Kidney capillary endothelial cell (primary cell): ENCODE measurements at regions not wholly inside any gene's neighbourhood (a gene's known extent, or its start where the extent isn't known, plus 50 kb on each side); places are given as distances from the start of the nearest gene placed in this dataset.

Experiments
- DNase-seq: peaks from one replicate; pipeline ENCODE4 v3.0.0-alpha.2; 2018; ENCODE audit warnings: low spot score

DNA sequence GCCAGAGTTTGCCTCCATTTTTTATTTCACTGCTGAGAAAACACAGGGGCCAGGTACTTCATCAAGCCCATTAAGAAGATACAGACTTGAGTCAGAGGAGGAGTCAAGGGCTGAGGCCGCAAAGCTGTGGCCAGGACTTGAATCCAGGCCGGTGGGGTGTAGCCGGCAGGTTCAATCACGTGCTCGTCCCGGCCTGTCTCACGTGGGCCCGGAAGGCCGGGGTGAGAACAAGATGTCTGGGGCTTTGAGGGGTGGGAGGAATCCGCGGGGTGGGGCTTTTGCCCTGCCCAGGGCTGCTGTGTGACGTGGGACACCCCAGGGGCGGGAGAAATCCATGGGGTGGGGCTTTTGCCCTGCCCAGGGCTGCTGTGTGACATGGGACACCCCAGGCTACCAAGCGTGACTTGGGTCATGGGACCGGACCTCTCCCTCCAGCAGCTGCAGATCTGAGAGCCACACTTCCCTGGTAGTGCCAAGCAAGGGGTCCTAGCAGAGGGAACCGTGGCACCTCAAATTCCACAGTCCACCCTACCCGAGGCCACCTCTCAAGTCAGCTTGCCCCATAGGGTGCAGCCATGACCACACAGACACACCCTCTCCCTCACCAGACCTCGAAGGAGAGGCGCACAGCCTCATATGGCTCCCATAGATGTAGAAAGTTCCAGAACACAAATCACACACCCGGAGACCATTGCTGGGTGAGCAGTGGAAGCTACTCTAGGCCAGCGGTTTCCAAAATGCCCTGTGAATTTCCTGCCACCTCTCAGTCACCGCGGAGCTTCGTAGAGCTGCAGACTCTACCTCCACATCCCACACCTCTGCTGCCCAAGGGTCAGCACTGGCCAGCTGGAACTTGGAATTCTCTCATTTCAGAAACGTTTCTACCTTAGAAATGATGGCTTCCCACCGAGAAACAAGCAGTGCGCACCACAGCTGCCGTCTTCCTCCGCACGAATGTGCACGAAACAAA lies 156.1 kb downstream of the DLL1 start:
- DNase-seq: no peak

- DNase-seq: no peak
Measured at GRCh38 chr6:170134031-170134470, 156.8 kb downstream of the DLL1 start.

DNA sequence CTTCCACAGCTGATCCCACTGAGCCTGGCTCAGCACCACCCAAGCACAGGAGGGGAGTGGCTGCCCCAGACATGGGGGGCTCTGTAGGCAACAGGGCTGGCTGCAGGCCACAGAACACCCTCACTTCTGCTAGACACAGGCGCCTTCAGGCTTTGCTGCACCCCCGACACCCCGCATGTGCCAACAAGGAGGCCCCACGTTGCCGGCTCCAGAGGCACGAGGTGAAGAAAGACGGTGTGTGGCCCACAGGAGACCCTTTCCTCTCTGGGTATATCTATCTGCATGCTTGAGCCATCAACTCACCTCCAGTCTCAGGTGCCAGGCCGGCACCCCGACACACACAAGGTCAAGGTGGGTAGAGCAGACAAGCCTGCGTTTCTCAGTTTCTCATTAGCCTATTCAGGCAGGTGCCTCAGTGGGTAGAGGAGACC lies 158.3 kb downstream of the DLL1 start:
- no peak for DNase-seq

DNA sequence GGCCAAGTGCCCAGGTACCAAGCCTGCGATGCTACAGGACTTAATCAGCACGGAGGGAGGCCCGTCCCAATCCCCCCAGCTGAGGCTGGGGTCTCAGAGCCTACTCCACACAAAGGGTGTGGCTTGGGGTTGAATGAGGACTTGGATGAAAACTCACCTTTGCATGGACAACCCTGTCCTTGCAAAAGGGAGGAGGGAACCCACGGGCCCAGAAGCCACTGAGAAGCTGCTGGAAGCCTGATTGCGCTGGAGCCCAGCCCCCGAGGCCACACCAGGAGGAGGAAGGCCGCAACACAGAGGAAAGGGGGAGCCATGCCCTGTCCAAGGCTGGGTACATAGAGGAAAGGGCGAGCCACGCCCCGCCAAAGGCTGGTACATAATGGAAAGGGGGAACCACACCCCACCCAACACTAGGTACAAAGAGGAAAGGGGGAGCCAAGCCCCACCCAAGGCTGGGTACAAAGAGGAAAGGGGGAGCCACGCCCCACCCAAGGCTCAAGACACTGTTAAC lies 158.8 kb downstream of the DLL1 start:
- DNase-seq: no peak

- no peak for DNase-seq
Measured at GRCh38 chr6:170131351-170131750, 159.5 kb downstream of the DLL1 start.

DNA sequence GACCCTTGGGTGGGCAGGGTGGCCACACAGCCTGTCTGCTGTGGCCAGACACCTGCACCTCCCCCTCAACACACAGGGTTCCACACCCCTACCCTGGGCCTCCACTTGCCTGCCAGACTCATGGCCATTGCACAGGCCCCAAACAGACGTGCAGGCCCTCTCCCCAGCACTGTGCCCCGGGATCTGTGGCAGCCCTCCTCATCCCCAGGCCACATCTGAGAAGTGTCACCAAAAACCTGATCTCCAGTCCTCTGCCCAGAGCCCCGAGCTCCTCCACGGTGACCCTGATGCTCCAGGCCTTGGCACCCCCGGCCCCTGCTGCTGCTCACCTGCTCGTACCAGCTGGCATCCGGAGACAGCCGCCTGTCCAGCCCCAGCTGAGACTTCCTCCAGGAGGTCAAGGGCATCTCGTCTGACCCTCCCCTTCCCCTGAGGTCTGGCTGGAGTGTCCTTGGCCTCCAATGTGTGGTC lies 160.1 kb downstream of the DLL1 start:
- DNase-seq: no peak

- DNase-seq: no peak
Measured at GRCh38 chr6:170130201-170130621, 160.7 kb downstream of the DLL1 start.

- no peak for DNase-seq
Measured at GRCh38 chr6:170129691-170130171, 161.1 kb downstream of the DLL1 start.

- DNase-seq: no peak
Measured at GRCh38 chr6:170128811-170129681, 161.8 kb downstream of the DLL1 start.

GRCh38 chr6:170128346-170128745 lies 162.5 kb downstream of the DLL1 start:
- DNase-seq: no peak

- DNase-seq: no peak
Measured at GRCh38 chr6:170127151-170127550, 163.7 kb downstream of the DLL1 start.

- DNase-seq: no peak
Measured at GRCh38 chr6:170125456-170126300, 165.2 kb downstream of the DLL1 start.

- DNase-seq: no peak
Measured at GRCh38 chr6:170124836-170125235, 166.0 kb downstream of the DLL1 start.

GRCh38 chr6:170124150-170124549 lies 166.7 kb downstream of the DLL1 start:
- DNase-seq: no peak

- peak; percentile 21 for DNase-seq
Measured at GRCh38 chr6:170122651-170123050, 168.2 kb downstream of the DLL1 start.

DNA sequence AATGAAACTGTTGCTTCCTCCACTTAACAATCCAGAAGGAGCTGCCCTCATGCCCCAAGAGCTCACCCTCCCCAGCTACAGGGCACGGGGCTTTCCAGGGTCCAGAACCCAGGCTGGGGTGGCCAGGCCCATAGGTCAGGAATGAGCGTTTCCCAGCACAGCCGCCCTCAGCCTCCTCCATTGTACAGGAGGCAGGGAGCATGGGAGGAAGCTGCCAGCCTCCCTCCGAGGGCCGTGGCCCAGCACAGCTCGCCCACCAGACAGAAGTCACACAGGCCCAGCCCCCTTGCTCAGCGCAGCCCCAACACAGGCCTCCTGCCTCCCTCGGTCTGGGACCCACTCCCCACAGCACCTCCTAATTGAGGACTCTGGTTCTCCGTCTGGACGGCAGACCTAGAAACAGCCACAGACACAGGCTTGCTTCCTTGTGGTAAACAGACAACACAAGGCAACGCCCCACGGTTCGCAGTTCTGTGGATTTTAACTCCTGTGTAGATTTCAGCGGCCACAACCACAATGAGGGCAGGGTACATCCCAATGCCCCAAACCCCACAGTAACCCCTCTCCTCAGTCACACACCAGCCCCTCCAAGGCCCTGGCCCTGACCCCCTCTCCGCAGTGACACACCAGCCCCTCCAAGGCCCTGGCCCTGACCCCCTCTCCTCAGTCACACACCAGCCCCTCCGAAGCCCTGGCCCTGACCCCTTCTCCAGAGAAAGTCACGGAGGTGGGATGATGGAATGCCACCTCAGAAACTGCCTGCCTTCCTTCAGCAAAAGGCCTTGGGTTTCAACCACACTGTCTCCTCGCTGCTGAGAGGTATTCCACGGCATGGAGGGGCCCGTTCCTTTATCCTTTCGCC lies 173.5 kb downstream of the DLL1 start:
- no peak for DNase-seq

DNA sequence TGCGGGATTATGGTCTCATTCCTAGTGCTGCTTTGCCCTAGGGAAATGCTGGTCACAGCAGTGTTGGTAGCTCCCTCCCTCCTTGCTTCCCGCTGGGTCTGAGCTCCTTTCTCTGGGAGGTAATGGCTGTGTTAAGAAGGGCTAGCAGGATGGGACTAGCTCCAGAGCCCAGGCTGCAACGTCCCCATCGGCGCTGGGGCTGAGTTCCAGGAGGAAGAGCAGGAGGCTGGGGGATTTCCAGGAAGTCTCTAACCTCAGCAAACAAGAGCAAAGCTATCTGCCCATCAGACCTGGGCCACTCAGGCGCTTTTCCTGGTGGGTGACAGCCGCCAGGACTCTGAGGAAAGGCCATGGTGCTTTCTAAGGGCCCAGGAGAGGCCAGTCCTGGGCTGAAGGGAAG lies 174.2 kb downstream of the DLL1 start:
- no peak for DNase-seq

DNA sequence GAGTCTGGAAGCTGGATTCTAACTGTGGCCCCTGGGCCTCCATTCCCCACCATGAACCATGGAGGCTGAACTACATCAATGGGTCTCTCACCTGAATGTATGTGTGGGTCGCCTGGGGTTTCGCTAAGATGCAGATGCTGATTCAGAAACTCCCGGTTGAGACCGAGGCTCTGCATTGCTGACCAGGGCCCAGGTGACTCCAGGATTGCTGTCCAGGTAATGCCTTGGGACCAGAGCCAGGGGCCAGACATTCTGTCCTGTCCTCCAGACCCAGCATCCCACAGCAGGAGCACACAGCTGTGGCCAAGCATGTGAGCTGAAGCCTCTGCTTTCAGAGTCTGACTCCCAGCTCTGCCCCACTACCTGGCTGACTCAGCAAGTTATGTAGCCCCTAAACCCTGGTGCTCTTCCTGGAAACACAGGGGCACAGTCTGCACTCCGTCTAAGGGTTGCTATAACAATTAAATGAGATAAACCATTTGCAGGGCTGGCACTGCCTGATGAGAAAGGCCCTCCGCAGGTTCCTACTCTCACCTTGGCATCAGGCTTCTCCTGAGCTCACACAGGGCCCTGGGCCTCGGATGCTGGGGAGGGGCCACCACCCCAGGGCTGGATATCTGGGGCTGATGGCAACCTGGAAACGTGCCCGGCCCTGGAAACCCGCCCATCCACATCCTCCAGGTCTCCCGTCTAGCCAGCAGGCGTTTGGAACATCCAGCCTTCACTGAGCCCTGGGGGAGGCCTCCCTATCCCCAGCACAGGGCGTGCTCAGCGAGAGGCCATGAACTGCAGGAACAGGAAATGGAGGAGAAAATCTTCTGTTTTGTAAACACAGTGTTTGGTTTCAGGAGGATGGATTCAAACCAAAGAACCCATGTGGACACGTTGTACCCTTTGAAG lies 175.7 kb downstream of the DLL1 start:
- DNase-seq: no peak
